ENCODE measurements at regions not wholly inside any gene's neighbourhood (a gene's known extent, or its start where the extent isn't known, plus 50 kb on each side); places are given as distances from the start of the nearest gene placed in this dataset.

- Mint-ChIP-seq H3K27ac (ENCODE audit: unreplicated experiment) (no peak overlapping the region), H3K4me3 (ENCODE audit: unreplicated experiment) (no peak overlapping the region), H3K9me3 (ENCODE audit: unreplicated experiment) (no peaks in the 10 kb centered on the region), H3K4me1 (ENCODE audit: low read depth, unreplicated experiment) (no peaks in the 10 kb centered on the region), H3K36me3 (ENCODE audit: insufficient read depth, unreplicated experiment) (no peaks in the 10 kb centered on the region), H3K27me3 (ENCODE audit: insufficient read depth, unreplicated experiment) (peaks cover 22% of the 10 kb centered on the region)
- ChIA-PET POLR2A (no interaction called here), CTCF (no interaction called here)
- BruUV-seq (replicated peaks): no TSS peak
- Histone ChIP-seq H3K36me3 (ENCODE audit: control insufficient read depth, insufficient read depth, low read length) (no peaks in the 10 kb centered on the region), H3K27me3 (replicated peaks; ENCODE audit: control insufficient read depth, insufficient read depth, low read length) (no peaks in the 10 kb centered on the region), H3K9me3 (no peaks in the 10 kb centered on the region), H3K4me1 (no peaks in the 10 kb centered on the region), H3K4me3 (ENCODE audit: low read depth, low read length) (no peak overlapping the region)
- no peak for TF ChIP-seq CTCF (IDR thresholded peaks at IDR 0.05; ENCODE audit: insufficient read depth in 1 of 2, low read depth in 1 of 2, low read length in 1 of 2, severe bottlenecking in 1 of 2, unreplicated experiment in 1 of 2)
- intact Hi-C loops (cut with micrococcal nuclease; ENCODE audit: unreplicated experiment): loop anchor here (5.0 kb wide), 1 partner anchor 462 kb away; no protein-coding TSS in a partner anchor
- DNase-seq: no peak
These were observed 509.7 kb upstream of the MYT1L start for GRCh38 chr2:2840681-2841300.

- H3K27ac Mint-ChIP-seq (ENCODE audit: unreplicated experiment): no peak overlapping the region
These were observed 508.9 kb upstream of the MYT1L start for GRCh38 chr2:2839782-2840531.

GRCh38 chr2:2839393-2839781 lies 508.3 kb upstream of the MYT1L start:
- POLR2A ChIA-PET: no interaction called here

More at GRCh38 chr2:2839782-2840531, 508.9 kb upstream of the MYT1L start:
- intact Hi-C loops (cut with micrococcal nuclease; ENCODE audit: unreplicated experiment): loop anchor here (5.0 kb wide), 1 partner anchor 462 kb away; no protein-coding TSS in a partner anchor
- H3K27me3 ChIP-seq (replicated peaks; ENCODE audit: control insufficient read depth, insufficient read depth, low read length): no peaks in the 10 kb centered on the region
- TF ChIP-seq CTCF (IDR thresholded peaks at IDR 0.05; ENCODE audit: insufficient read depth in 1 of 2, low read depth in 1 of 2, low read length in 1 of 2, severe bottlenecking in 1 of 2, unreplicated experiment in 1 of 2): no peak
- Mint-ChIP-seq H3K4me3 (ENCODE audit: unreplicated experiment) (no peak overlapping the region), H3K27me3 (ENCODE audit: insufficient read depth, unreplicated experiment) (peaks cover 22% of the 10 kb centered on the region), H3K36me3 (ENCODE audit: insufficient read depth, unreplicated experiment) (no peaks in the 10 kb centered on the region), H3K4me1 (ENCODE audit: low read depth, unreplicated experiment) (no peaks in the 10 kb centered on the region), H3K9me3 (ENCODE audit: unreplicated experiment) (no peaks in the 10 kb centered on the region)
- no peak overlapping the region for H3K4me3 ChIP-seq (ENCODE audit: low read depth, low read length)
- DNase-seq: no peak
- POLR2A ChIA-PET: no interaction called here
- no peaks in the 10 kb centered on the region for H3K36me3 ChIP-seq (ENCODE audit: control insufficient read depth, insufficient read depth, low read length)
- no peaks in the 10 kb centered on the region for H3K9me3 ChIP-seq
- BruUV-seq (replicated peaks): no TSS peak
- CTCF ChIA-PET: no interaction called here
- H3K4me1 ChIP-seq: no peaks in the 10 kb centered on the region

More at GRCh38 chr2:2839393-2839781, 508.3 kb upstream of the MYT1L start:
- Mint-ChIP-seq H3K36me3 (ENCODE audit: insufficient read depth, unreplicated experiment) (no peaks in the 10 kb centered on the region), H3K9me3 (ENCODE audit: unreplicated experiment) (no peaks in the 10 kb centered on the region), H3K27ac (ENCODE audit: unreplicated experiment) (no peak overlapping the region), H3K4me1 (ENCODE audit: low read depth, unreplicated experiment) (no peaks in the 10 kb centered on the region), H3K4me3 (ENCODE audit: unreplicated experiment) (no peak overlapping the region), H3K27me3 (ENCODE audit: insufficient read depth, unreplicated experiment) (peaks cover 22% of the 10 kb centered on the region)
- BruUV-seq (replicated peaks): no TSS peak
- CTCF ChIA-PET: no interaction called here
- Histone ChIP-seq H3K9me3 (no peaks in the 10 kb centered on the region), H3K4me1 (no peaks in the 10 kb centered on the region), H3K27me3 (replicated peaks; ENCODE audit: control insufficient read depth, insufficient read depth, low read length) (no peaks in the 10 kb centered on the region), H3K36me3 (ENCODE audit: control insufficient read depth, insufficient read depth, low read length) (no peaks in the 10 kb centered on the region), H3K4me3 (ENCODE audit: low read depth, low read length) (no peak overlapping the region)
- intact Hi-C loops (cut with micrococcal nuclease; ENCODE audit: unreplicated experiment): no loop called here
- DNase-seq: no peak
- no peak for TF ChIP-seq CTCF (IDR thresholded peaks at IDR 0.05; ENCODE audit: insufficient read depth in 1 of 2, low read depth in 1 of 2, low read length in 1 of 2, severe bottlenecking in 1 of 2, unreplicated experiment in 1 of 2)

Data from Caco-2 (cell line).